ENCODE measurements at regions not wholly inside any gene's neighbourhood (a gene's known extent, or its start where the extent isn't known, plus 50 kb on each side); places are given as distances from the start of the nearest gene placed in this dataset.

GRCh38 chr20:60454491-60454890 is 496.3 kb downstream of the CDH26 start:
- CTCF ChIA-PET: interaction anchor here (0.5 to 5.4 kb wide), 4 partner anchors 239 to 677 kb away, joined by 3 to 34 read pairs (median 10); no protein-coding TSS in a partner anchor
- no peaks in the 10 kb centered on the region for H4K20me1 ChIP-seq (ENCODE audit: insufficient read depth)
- no peak overlapping the region for H3K9ac ChIP-seq
- no peak for TF ChIP-seq RAD21 (IDR thresholded peaks at IDR 0.05; ENCODE audit: low read length)
- TF ChIP-seq RFX5 (IDR thresholded peaks at IDR 0.05; ENCODE audit: low read length): no peak
- TF ChIP-seq TCF12 (IDR thresholded peaks at IDR 0.05): no peak
- TF ChIP-seq FOXM1 (IDR thresholded peaks at IDR 0.05; ENCODE audit: low read depth): no peak
- no peak for TF ChIP-seq POLR2AphosphoS5 (IDR thresholded peaks at IDR 0.05; ENCODE audit: low read depth, low read length)
- TF ChIP-seq JUND (IDR thresholded peaks at IDR 0.05): no peak
- TF ChIP-seq FOXJ3 (CRISPR knock-in tag; IDR thresholded peaks at IDR 0.05): no peak
- no peak for TF ChIP-seq SIN3A (IDR thresholded peaks at IDR 0.05; ENCODE audit: borderline replicate concordance, low read depth, low read length)
- no peak for TF ChIP-seq TEAD4 (IDR thresholded peaks at IDR 0.05; ENCODE audit: borderline replicate concordance, insufficient read depth)
- no peak for TF ChIP-seq MAX (IDR thresholded peaks at IDR 0.05; ENCODE audit: low read depth)
- TF ChIP-seq MEF2A (IDR thresholded peaks at IDR 0.05; ENCODE audit: borderline replicate concordance, low read depth): no peak
- no peak for TF ChIP-seq CHD2 (IDR thresholded peaks at IDR 0.05; ENCODE audit: low read length, partially characterized antibody)
- no peak overlapping the region for H3K4me2 ChIP-seq
- no peaks in the 10 kb centered on the region for H3K36me3 ChIP-seq (replicated peaks in 1 of 2; ENCODE audit: control insufficient read depth in 1 of 2, insufficient read depth in 2 of 2, low read length in 1 of 2)
- whole genome bisulfite sequencing (ENCODE audit: low lambda C conversion rate): 17% methylated on average over 6 of the region's 8 CpGs
- no peak overlapping the region for H3K4me3 ChIP-seq (ENCODE audit: low read depth in 2 of 2, low read length in 1 of 2)
- no peaks in the 10 kb centered on the region for H3K4me1 ChIP-seq (ENCODE audit: control insufficient read depth in 1 of 2, insufficient read depth in 2 of 2, low read depth in 1 of 2, low read length in 1 of 2)
- peaks cover 6% of the 10 kb centered on the region; the same call in 1 of the 2 replicates for H3K9me3 ChIP-seq
- DNase-seq: no peak
- H3K9me2 ChIP-seq: no peaks in the 10 kb centered on the region
- no peaks in the 10 kb centered on the region for H3K79me2 ChIP-seq (ENCODE audit: insufficient read depth)
- H3F3A ChIP-seq (replicated peaks; ENCODE audit: insufficient read depth): no peaks in the 10 kb centered on the region
- H2AFZ ChIP-seq (ENCODE audit: low read depth): no peak overlapping the region
- H3K27ac ChIP-seq (ENCODE audit: low read depth in 2 of 2, low read length in 1 of 2): no peak overlapping the region
- POLR2A ChIA-PET: no interaction called here
- no peaks in the 10 kb centered on the region for H3K27me3 ChIP-seq (ENCODE audit: insufficient read depth)

GRCh38 chr20:60455272-60455671 is 497.0 kb downstream of the CDH26 start:
- H3K27me3 ChIP-seq (ENCODE audit: insufficient read depth): no peaks in the 10 kb centered on the region
- CTCF ChIA-PET: interaction anchor here (2.6 to 5.4 kb wide), 2 partner anchors 242 to 245 kb away, joined by 13 to 34 read pairs; no protein-coding TSS in a partner anchor
- H3K4me3 ChIP-seq (ENCODE audit: low read depth in 2 of 2, low read length in 1 of 2): no peak overlapping the region
- no peaks in the 10 kb centered on the region for H3K79me2 ChIP-seq (ENCODE audit: insufficient read depth)
- H3K4me1 ChIP-seq (ENCODE audit: control insufficient read depth in 1 of 2, insufficient read depth in 2 of 2, low read depth in 1 of 2, low read length in 1 of 2): no peaks in the 10 kb centered on the region
- H4K20me1 ChIP-seq (ENCODE audit: insufficient read depth): no peaks in the 10 kb centered on the region
- H3K36me3 ChIP-seq (replicated peaks in 1 of 2; ENCODE audit: control insufficient read depth in 1 of 2, insufficient read depth in 2 of 2, low read length in 1 of 2): no peaks in the 10 kb centered on the region
- H3K4me2 ChIP-seq: no peak overlapping the region
- peaks cover 11% of the 10 kb centered on the region; the same call in 1 of the 2 replicates for H3K9me3 ChIP-seq
- TF ChIP-seq MEF2A (IDR thresholded peaks at IDR 0.05; ENCODE audit: borderline replicate concordance, low read depth) (no peak), GATA2 (CRISPR knock-in tag; IDR thresholded peaks at IDR 0.05) (no peak), IRF3 (IDR thresholded peaks at IDR 0.05; ENCODE audit: low read depth, low read length) (no peak), TEAD4 (IDR thresholded peaks at IDR 0.05; ENCODE audit: borderline replicate concordance, insufficient read depth) (no peak), FOXJ3 (CRISPR knock-in tag; IDR thresholded peaks at IDR 0.05) (no peak), TCF12 (IDR thresholded peaks at IDR 0.05) (no peak), CHD2 (IDR thresholded peaks at IDR 0.05; ENCODE audit: low read length, partially characterized antibody) (no peak)
- H3K9me2 ChIP-seq: no peaks in the 10 kb centered on the region
- no peak for DNase-seq
- H2AFZ ChIP-seq (ENCODE audit: low read depth): no peak overlapping the region
- 35% methylated on average over 8 of the region's 8 CpGs for WGBS (ENCODE audit: low lambda C conversion rate)
- H3F3A ChIP-seq (replicated peaks; ENCODE audit: insufficient read depth): no peaks in the 10 kb centered on the region
- H3K27ac ChIP-seq (ENCODE audit: low read depth in 2 of 2, low read length in 1 of 2): no peak overlapping the region
- POLR2A ChIA-PET: no interaction called here
- H3K9ac ChIP-seq: no peak overlapping the region

All from SK-N-SH (cell line).